AG09319 (cell line): ENCODE measurements at regions not wholly inside any gene's neighbourhood (a gene's known extent, or its start where the extent isn't known, plus 50 kb on each side); places are given as distances from the start of the nearest gene placed in this dataset.

Experiments used
- DNase-seq: peaks from one replicate; pipeline ENCODE4 v3.0.0-alpha.2; 2010; ENCODE audit warnings: low read depth; ENCODE audit errors: extremely low read depth
- CTCF ChIP-seq: IDR thresholded peaks from 2 replicates; pipeline ENCODE4 v1.5.1; 2011; ENCODE audit warnings: low read depth, mild to moderate bottlenecking, inconsistent platforms, low read length, moderate library complexity

GRCh38 chr3:110253794-110254193 is 817.8 kb upstream of the NECTIN3 start:
- TF ChIP-seq CTCF = no peak
- DNase-seq = no peak

GRCh38 chr3:110254591-110254990 is 817.0 kb upstream of the NECTIN3 start:
- no peak for DNase-seq
- TF ChIP-seq CTCF = no peak

GRCh38 chr3:110261141-110261540 is 810.5 kb upstream of the NECTIN3 start:
- TF ChIP-seq CTCF = no peak
- no peak for DNase-seq

- DNase-seq = no peak
- no peak for TF ChIP-seq CTCF
Measured at GRCh38 chr3:110262896-110263295, 808.7 kb upstream of the NECTIN3 start.

- TF ChIP-seq CTCF = no peak
- no peak for DNase-seq
Measured at GRCh38 chr3:110265302-110265701, 806.3 kb upstream of the NECTIN3 start.

- DNase-seq = no peak
- TF ChIP-seq CTCF = no peak
Measured at GRCh38 chr3:110267304-110267845, 804.2 kb upstream of the NECTIN3 start.

- DNase-seq = no peak
Measured at GRCh38 chr3:110272525-110272924, 799.1 kb upstream of the NECTIN3 start.

More at GRCh38 chr3:110272525-110272924, 799.1 kb upstream of the NECTIN3 start:
- TF ChIP-seq CTCF = no peak
